Common myeloid progenitor, CD34-positive (primary cell): ENCODE measurements at regions not wholly inside any gene's neighbourhood (a gene's known extent, or its start where the extent isn't known, plus 50 kb on each side); places are given as distances from the start of the nearest gene placed in this dataset.
"Not testable (repeated sequence)": the region's sequence is repeated elsewhere in the genome, so short reads cannot be mapped to it uniquely, and the experiment has no call there.

Experiments
- CTCF ChIA-PET: fragments of 350-600 bp; sonication (Branson Sonifier 250); formaldehyde crosslinking; loops from one replicate; lab custom pipeline; 2021; ENCODE audit warnings: antibody characterized with exemption; lab: Charles Lee
- POLR2A ChIA-PET: fragments of 350-600 bp; sonication (Branson Sonifier 250); formaldehyde crosslinking; loops from one replicate; lab custom pipeline; 2021; ENCODE audit warnings: antibody characterized with exemption; lab: Charles Lee
- DNase-seq, 3 donors: peaks; one replicate each; pipeline versions ENCODE4 v3.0.0 to v3.0.0-alpha.2; 2013
- H3K27ac ChIP-seq, 2 experiments: 1 replicate in 1 of 2; 2 replicates in 1 of 2; pipeline ENCODE4 v1.7.0; 2013; ENCODE audit warnings: inconsistent platforms in 2 of 2, low read length in 2 of 2, mild to moderate bottlenecking in 2 of 2, low read depth in 1 of 2, moderate library complexity in 1 of 2; ENCODE audit not compliant: severe bottlenecking in 2 of 2, insufficient read depth in 1 of 2, poor library complexity in 1 of 2
- H3K27me3 ChIP-seq, 5 experiments: replicated peaks in 2 of 5; 1 replicate in 3 of 5; 2 replicates in 2 of 5; pipeline versions ENCODE4 v1.6.1 to v1.7.0; 2013; ENCODE audit warnings: low read length in 4 of 5, mild to moderate bottlenecking in 2 of 5, moderate library complexity in 2 of 5, inconsistent platforms in 1 of 5; ENCODE audit not compliant: insufficient read depth in 5 of 5, control insufficient read depth in 4 of 5
- H3K36me3 ChIP-seq, 4 experiments: 1 replicate in 2 of 4; 2 replicates in 2 of 4; pipeline versions ENCODE4 v1.6.1 to v1.7.0; 2013; ENCODE audit warnings: low read length in 3 of 4, control low read depth in 1 of 4, mild to moderate bottlenecking in 1 of 4; ENCODE audit not compliant: control insufficient read depth in 4 of 4, insufficient read depth in 4 of 4
- H3K4me1 ChIP-seq, 4 experiments: 1 replicate in 3 of 4; 2 replicates in 1 of 4; pipeline versions ENCODE4 v1.6.1 to v1.7.1; 2013; ENCODE audit warnings: low read length in 3 of 4, mild to moderate bottlenecking in 3 of 4, control low read depth in 1 of 4, inconsistent platforms in 1 of 4, moderate library complexity in 1 of 4; ENCODE audit not compliant: control insufficient read depth in 4 of 4, insufficient read depth in 4 of 4; ENCODE audit errors: control extremely low read depth in 1 of 4
- H3K4me3 ChIP-seq, 7 experiments: 1 replicate in 4 of 7; 2 replicates in 3 of 7; pipeline versions ENCODE4 v1.5.1 to v1.7.0; 2013; ENCODE audit warnings: mild to moderate bottlenecking in 7 of 7, low read length in 6 of 7, moderate library complexity in 6 of 7, inconsistent platforms in 2 of 7, low read depth in 2 of 7, control low read depth in 1 of 7; ENCODE audit not compliant: insufficient read depth in 4 of 7, control insufficient read depth in 1 of 7; ENCODE audit errors: extremely low read depth in 1 of 7
- H3K9me3 ChIP-seq, 5 experiments: 1 replicate in 4 of 5; 2 replicates in 1 of 5; pipeline versions ENCODE4 v1.6.1 to v1.7.1; 2013; ENCODE audit warnings: low read length in 4 of 5, mild to moderate bottlenecking in 2 of 5, inconsistent platforms in 1 of 5, low read depth in 1 of 5, moderate library complexity in 1 of 5; ENCODE audit not compliant: control insufficient read depth in 4 of 5, insufficient read depth in 2 of 5; ENCODE audit errors: control extremely low read depth in 1 of 5
- WGBS: methylation state at CpG from one replicate; pipeline ENCODE4 v1.1.5; 2013; ENCODE audit not compliant: insufficient coverage; 5-methylcytosine and 5-hydroxymethylcytosine counted together

GRCh38 chr16:5305023-5305422 lies 207.4 kb upstream of the EEF2KMT start:
- 93% methylated on average over 3 of the region's 4 CpGs for WGBS
- CTCF ChIA-PET = no interaction called here
- DNase-seq = no peak
- Histone ChIP-seq H3K27me3 (no peaks in the 10 kb centered on the region), H3K27ac (no peak overlapping the region), H3K4me1 (no peaks in the 10 kb centered on the region), H3K4me3 (no peak overlapping the region), H3K36me3 (no peaks in the 10 kb centered on the region), H3K9me3 (peaks cover 0 to 7% (median 0%) of the 10 kb centered on the region in 5 experiments)
- POLR2A ChIA-PET = no interaction called here

- H3K9me3 ChIP-seq = peaks cover 0 to 4% (median 0%) of the 10 kb centered on the region in 5 experiments
- no peaks in the 10 kb centered on the region for H3K36me3 ChIP-seq
- DNase-seq = no peak
- H3K4me3 ChIP-seq = no peak overlapping the region
- no CpG with 5 or more reads among the region's 3 CpGs for WGBS
- POLR2A ChIA-PET = no interaction called here
- CTCF ChIA-PET = no interaction called here
- H3K27ac ChIP-seq = no peak overlapping the region
- H3K4me1 ChIP-seq = no peaks in the 10 kb centered on the region
- H3K27me3 ChIP-seq = no peaks in the 10 kb centered on the region
These were observed 204.9 kb upstream of the EEF2KMT start for GRCh38 chr16:5302372-5303114.

GRCh38 chr16:5298202-5298601 lies 200.6 kb upstream of the EEF2KMT start:
- no peak overlapping the region for H3K27ac ChIP-seq
- POLR2A ChIA-PET = no interaction called here
- H3K27me3 ChIP-seq = no peaks in the 10 kb centered on the region
- no CpG with 5 or more reads among the region's 3 CpGs for WGBS
- no peak overlapping the region for H3K4me3 ChIP-seq
- peaks cover 0 to 4% (median 0%) of the 10 kb centered on the region in 5 experiments for H3K9me3 ChIP-seq
- CTCF ChIA-PET = no interaction called here
- no peak for DNase-seq
- H3K36me3 ChIP-seq = no peaks in the 10 kb centered on the region
- no peaks in the 10 kb centered on the region for H3K4me1 ChIP-seq

GRCh38 chr16:5296176-5296575 lies 198.6 kb upstream of the EEF2KMT start:
- CTCF ChIA-PET = interaction anchor here (0.7 kb wide), 1 partner anchor 284 kb away, joined by 3 read pairs; no protein-coding TSS in a partner anchor
- no peaks in the 10 kb centered on the region for H3K4me1 ChIP-seq
- no peak for DNase-seq
- POLR2A ChIA-PET = no interaction called here
- no peaks in the 10 kb centered on the region for H3K27me3 ChIP-seq
- H3K9me3 ChIP-seq = no peaks in the 10 kb centered on the region
- H3K27ac ChIP-seq = no peak overlapping the region
- H3K4me3 ChIP-seq = no peak overlapping the region
- WGBS = 77% methylated on average over 2 of the region's 3 CpGs
- no peaks in the 10 kb centered on the region for H3K36me3 ChIP-seq

- 86% methylated on average over 5 of the region's 8 CpGs for whole genome bisulfite sequencing
- POLR2A ChIA-PET, H3K4me3 ChIP-seq, H3K36me3 ChIP-seq, H3K9me3 ChIP-seq, H3K27ac ChIP-seq, H3K27me3 ChIP-seq, CTCF ChIA-PET, DNase-seq, H3K4me1 ChIP-seq: not testable (repeated sequence)
These were observed 197.7 kb upstream of the EEF2KMT start for GRCh38 chr16:5295304-5295703.

GRCh38 chr16:5282152-5282551 lies 184.6 kb upstream of the EEF2KMT start:
- CTCF ChIA-PET, POLR2A ChIA-PET: not testable (repeated sequence)
- WGBS = 100% methylated on average over 1 of the region's 2 CpGs

GRCh38 chr16:5257462-5257861 lies 159.9 kb upstream of the EEF2KMT start:
- H3K27me3 ChIP-seq = no peaks in the 10 kb centered on the region
- ChIA-PET POLR2A (no interaction called here), CTCF (no interaction called here)
- H3K36me3 ChIP-seq = no peaks in the 10 kb centered on the region
- H3K9me3 ChIP-seq = no peaks in the 10 kb centered on the region
- H3K4me3 ChIP-seq = no peak overlapping the region
- no peaks in the 10 kb centered on the region for H3K4me1 ChIP-seq
- no peak overlapping the region for H3K27ac ChIP-seq
- WGBS = no CpG with 5 or more reads among the region's 11 CpGs
- no peak for DNase-seq

More at GRCh38 chr16:5282152-5282551, 184.6 kb upstream of the EEF2KMT start:
- H3K27me3 ChIP-seq, H3K4me3 ChIP-seq, DNase-seq, H3K4me1 ChIP-seq, H3K36me3 ChIP-seq, H3K27ac ChIP-seq: not testable (repeated sequence)
- peaks cover 0 to 14% (median 6%) of the 10 kb centered on the region in 5 experiments for H3K9me3 ChIP-seq
